ENCODE measurements at regions not wholly inside any gene's neighbourhood (a gene's known extent, or its start where the extent isn't known, plus 50 kb on each side); places are given as distances from the start of the nearest gene placed in this dataset.

DNA sequence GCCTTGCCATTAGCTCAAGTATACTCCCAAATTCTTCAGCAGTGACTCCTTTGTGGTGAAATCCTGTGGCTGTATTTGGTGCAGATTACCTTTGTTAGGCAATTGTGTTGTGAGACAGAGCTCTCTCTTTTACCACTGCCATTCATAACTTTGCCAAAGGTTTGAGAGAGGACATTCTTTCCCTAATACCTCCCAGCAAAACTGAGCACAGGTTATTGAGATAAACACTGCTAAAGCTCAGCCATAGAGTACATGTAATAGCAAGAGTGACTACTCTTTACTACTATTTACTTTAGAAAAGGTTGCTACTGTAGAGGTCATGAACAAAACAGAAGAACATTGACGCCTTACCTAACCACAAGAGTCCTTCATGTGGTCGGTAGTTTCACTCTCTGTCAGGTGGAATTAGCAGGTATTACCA lies 514.0 kb upstream of the ADAMTS5 start:
- peaks cover 2% of the 10 kb centered on the region for H3K9me3 Mint-ChIP-seq
- no peaks in the 10 kb centered on the region for H3K4me1 ChIP-seq (ENCODE audit: control insufficient read depth, insufficient read depth, low read length)
- H3K36me3 ChIP-seq (ENCODE audit: control insufficient read depth, insufficient read depth, low read length) = no peaks in the 10 kb centered on the region
- TF ChIP-seq, protein P1, sequence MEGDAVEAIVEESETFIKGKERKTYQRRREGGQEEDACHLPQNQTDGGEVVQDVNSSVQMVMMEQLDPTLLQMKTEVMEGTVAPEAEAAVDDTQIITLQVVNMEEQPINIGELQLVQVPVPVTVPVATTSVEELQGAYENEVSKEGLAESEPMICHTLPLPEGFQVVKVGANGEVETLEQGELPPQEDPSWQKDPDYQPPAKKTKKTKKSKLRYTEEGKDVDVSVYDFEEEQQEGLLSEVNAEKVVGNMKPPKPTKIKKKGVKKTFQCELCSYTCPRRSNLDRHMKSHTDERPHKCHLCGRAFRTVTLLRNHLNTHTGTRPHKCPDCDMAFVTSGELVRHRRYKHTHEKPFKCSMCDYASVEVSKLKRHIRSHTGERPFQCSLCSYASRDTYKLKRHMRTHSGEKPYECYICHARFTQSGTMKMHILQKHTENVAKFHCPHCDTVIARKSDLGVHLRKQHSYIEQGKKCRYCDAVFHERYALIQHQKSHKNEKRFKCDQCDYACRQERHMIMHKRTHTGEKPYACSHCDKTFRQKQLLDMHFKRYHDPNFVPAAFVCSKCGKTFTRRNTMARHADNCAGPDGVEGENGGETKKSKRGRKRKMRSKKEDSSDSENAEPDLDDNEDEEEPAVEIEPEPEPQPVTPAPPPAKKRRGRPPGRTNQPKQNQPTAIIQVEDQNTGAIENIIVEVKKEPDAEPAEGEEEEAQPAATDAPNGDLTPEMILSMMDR (conservative IDR thresholded peaks at IDR 0.05) = no peak
- no peak overlapping the region for H3K9ac ChIP-seq (ENCODE audit: extremely low read depth, low read length, poor library complexity, severe bottlenecking)
- no peak for DNase-seq
- H3K27ac Mint-ChIP-seq = no peak overlapping the region
- H3K4me3 ChIP-seq (ENCODE audit: low read length) = no peak overlapping the region
- WGBS, 2 experiments (ENCODE audit: insufficient coverage in 1 of 2, insufficient read length in 1 of 2) = 86 to 92% methylated on average over 2 of the region's 2 CpGs
- H3K4me3 Mint-ChIP-seq = no peak overlapping the region
- no peaks in the 10 kb centered on the region for H3K27me3 Mint-ChIP-seq (ENCODE audit: insufficient read depth)
- H3K36me3 Mint-ChIP-seq (ENCODE audit: low read depth) = no peaks in the 10 kb centered on the region
- peaks cover 5% of the 10 kb centered on the region for H3K9me3 ChIP-seq (ENCODE audit: control insufficient read depth, low read length)
- no peak overlapping the region for H3K27ac ChIP-seq (ENCODE audit: low read depth, low read length)
- H3K27me3 ChIP-seq (ENCODE audit: control insufficient read depth, insufficient read depth, low read length, poor library complexity, severe bottlenecking) = no peaks in the 10 kb centered on the region
- no peaks in the 10 kb centered on the region for H3K4me1 Mint-ChIP-seq

DNA sequence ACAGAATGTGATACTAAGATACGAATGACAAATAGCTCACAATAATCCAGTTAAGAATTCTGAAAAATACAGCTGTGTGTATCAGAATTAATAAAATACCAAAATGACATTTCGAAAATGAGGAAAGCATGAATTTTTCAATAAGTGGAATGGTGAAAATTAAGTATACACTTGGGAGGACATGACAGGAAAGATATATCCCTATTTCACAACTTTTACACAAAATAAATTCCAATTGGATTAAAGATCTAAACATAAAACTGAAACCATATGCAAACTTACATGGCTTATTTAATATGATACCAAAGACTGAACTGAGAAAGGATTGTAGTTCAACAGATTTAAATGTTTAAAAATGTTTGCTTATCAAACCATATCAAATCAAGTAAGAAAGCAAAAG lies 510.4 kb upstream of the ADAMTS5 start:
- H3K27ac Mint-ChIP-seq = no peak overlapping the region
- H3K9me3 Mint-ChIP-seq = no peaks in the 10 kb centered on the region
- H3K4me1 ChIP-seq (ENCODE audit: control insufficient read depth, insufficient read depth, low read length) = no peaks in the 10 kb centered on the region
- TF ChIP-seq, protein P1 (conservative IDR thresholded peaks at IDR 0.05) = no peak
- H3K4me1 Mint-ChIP-seq = peaks cover 11% of the 10 kb centered on the region
- H3K27me3 Mint-ChIP-seq (ENCODE audit: insufficient read depth) = no peaks in the 10 kb centered on the region
- no peak overlapping the region for H3K4me3 Mint-ChIP-seq
- H3K36me3 ChIP-seq (ENCODE audit: control insufficient read depth, insufficient read depth, low read length) = no peaks in the 10 kb centered on the region
- WGBS, 2 experiments (ENCODE audit: insufficient coverage in 1 of 2, insufficient read length in 1 of 2) = no CpG with 5 or more reads among the region's 2 CpGs
- peaks cover 5% of the 10 kb centered on the region for H3K9me3 ChIP-seq (ENCODE audit: control insufficient read depth, low read length)
- no peak overlapping the region for H3K4me3 ChIP-seq (ENCODE audit: low read length)
- no peaks in the 10 kb centered on the region for H3K36me3 Mint-ChIP-seq (ENCODE audit: low read depth)
- no peaks in the 10 kb centered on the region for H3K27me3 ChIP-seq (ENCODE audit: control insufficient read depth, insufficient read depth, low read length, poor library complexity, severe bottlenecking)
- H3K9ac ChIP-seq (ENCODE audit: extremely low read depth, low read length, poor library complexity, severe bottlenecking) = no peak overlapping the region
- H3K27ac ChIP-seq (ENCODE audit: low read depth, low read length) = no peak overlapping the region
- no peak for DNase-seq

DNA sequence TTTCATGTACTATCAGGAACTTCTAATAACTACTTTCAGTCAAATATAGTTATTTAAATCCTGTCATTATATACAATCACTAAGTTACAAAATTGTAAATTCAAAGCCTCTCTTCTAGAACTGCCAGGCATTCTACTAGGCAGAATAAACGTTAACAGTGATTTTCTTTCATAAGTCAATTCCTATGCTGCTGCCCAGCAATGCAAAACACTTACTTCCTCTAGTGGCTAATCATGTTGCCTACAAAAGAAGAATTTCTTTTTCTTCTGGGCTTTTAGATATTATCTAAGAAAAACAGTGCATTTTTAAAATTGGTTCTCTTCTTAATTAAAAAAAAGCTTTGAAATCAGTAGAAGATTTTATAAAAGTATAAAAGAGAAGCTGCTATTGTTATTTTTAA lies 509.8 kb upstream of the ADAMTS5 start:
- peaks cover 11% of the 10 kb centered on the region for H3K4me1 Mint-ChIP-seq
- H3K27ac ChIP-seq (ENCODE audit: low read depth, low read length) = no peak overlapping the region
- no peaks in the 10 kb centered on the region for H3K36me3 Mint-ChIP-seq (ENCODE audit: low read depth)
- no peaks in the 10 kb centered on the region for H3K36me3 ChIP-seq (ENCODE audit: control insufficient read depth, insufficient read depth, low read length)
- 60 to 75% methylated on average over 1 of the region's 1 CpG for WGBS, 2 experiments (ENCODE audit: insufficient coverage in 1 of 2, insufficient read length in 1 of 2)
- no peak overlapping the region for H3K9ac ChIP-seq (ENCODE audit: extremely low read depth, low read length, poor library complexity, severe bottlenecking)
- TF ChIP-seq, protein P1 (conservative IDR thresholded peaks at IDR 0.05) = peak; percentile 31
- H3K9me3 ChIP-seq (ENCODE audit: control insufficient read depth, low read length) = peaks cover 5% of the 10 kb centered on the region
- no peaks in the 10 kb centered on the region for H3K9me3 Mint-ChIP-seq
- H3K4me3 ChIP-seq (ENCODE audit: low read length) = no peak overlapping the region
- no peak overlapping the region for H3K27ac Mint-ChIP-seq
- H3K4me1 ChIP-seq (ENCODE audit: control insufficient read depth, insufficient read depth, low read length) = no peaks in the 10 kb centered on the region
- DNase-seq = no peak
- no peak overlapping the region for H3K4me3 Mint-ChIP-seq
- no peaks in the 10 kb centered on the region for H3K27me3 ChIP-seq (ENCODE audit: control insufficient read depth, insufficient read depth, low read length, poor library complexity, severe bottlenecking)
- no peaks in the 10 kb centered on the region for H3K27me3 Mint-ChIP-seq (ENCODE audit: insufficient read depth)

Data from endodermal cell (in vitro differentiated cells).